Stimulated activated CD4-positive, alpha-beta T cell treated with anti-CD3 and anti-CD28 coated beads, Interleukin-15, amount 100 ng/mL, for 24 hours (primary cell): ENCODE measurements at regions not wholly inside any gene's neighbourhood (a gene's known extent, or its start where the extent isn't known, plus 50 kb on each side); places are given as distances from the start of the nearest gene placed in this dataset.

Source experiments
- DNase-seq: peaks from one replicate; pipeline ENCODE4 v3.0.0-alpha.2; 2020

DNA sequence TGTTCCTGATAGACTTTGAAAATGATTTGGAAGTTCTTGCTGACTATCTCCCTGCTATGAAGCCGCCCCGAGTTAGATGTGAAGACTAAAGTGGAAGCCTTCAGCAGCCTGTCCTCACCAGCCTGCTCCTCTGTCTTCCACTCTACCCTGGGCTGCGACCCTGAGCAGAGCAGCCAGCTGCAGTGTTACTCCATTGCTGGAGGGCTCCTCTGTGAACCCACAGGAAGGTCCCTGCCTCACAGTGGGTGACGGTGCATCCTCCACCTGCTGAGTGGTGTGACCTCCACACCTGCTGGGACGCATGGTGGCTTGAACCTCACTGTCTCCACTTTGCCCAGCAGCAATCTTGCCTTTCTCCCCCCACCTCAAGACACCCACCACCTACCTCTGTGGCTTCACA lies 116.4 kb downstream of the IRS2 start:
- no peak for DNase-seq

DNA sequence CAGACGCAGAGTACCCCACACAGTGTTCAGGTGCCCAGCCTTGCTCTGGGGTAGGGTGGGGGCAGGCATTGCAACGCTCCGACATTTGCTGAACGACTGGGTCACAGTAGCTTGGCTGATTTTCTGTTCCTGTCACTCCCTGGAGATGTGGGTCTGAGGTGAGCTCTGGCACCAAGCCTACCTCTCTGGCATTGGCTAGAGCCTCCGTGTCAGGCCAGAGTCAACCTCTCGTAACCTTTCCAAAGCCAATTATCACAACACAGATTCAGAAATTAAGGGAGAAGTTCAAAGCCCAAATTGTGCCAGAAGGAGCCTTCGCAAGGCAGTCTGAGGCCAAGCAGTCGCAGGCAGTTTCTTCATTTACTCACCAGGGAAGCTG lies 117.2 kb downstream of the IRS2 start:
- no peak for DNase-seq

DNA sequence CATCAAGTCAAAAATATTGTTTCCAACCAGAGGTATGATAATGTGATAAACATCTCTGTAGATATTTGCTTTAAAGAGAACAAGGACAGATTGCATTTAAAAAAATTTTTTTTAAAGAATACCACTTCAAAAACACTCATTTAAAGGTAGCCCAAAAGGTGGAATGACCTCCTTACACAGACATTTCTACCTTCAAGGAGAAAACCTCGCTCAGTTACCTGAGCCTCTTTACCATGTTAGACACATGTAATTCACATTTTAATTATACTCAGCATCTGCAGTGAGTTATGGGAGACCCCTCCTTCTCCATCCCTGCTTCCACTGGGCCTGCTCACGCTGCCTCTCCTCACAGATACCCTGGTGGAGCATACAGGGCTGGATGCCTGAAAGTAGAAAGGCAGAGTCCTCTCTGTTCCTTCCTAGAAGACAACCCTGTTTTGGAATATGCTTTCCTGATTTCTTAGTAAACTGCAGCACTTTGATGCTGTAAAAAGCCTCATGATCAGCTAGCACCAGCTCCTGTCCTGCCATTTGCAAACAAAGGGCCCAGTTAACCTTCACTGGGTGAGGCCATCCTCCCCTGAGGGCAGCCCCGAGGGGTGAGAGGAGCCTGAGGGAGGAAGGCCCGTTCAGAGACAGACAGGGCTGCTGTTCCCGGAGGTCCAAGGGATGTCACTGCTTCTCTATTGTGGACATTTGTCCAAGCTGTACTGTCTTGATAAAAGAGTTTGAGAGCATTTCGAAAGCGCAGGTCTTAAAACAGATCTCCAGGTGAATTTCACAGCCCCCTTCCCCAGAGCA lies 117.8 kb downstream of the IRS2 start:
- no peak for DNase-seq

DNA sequence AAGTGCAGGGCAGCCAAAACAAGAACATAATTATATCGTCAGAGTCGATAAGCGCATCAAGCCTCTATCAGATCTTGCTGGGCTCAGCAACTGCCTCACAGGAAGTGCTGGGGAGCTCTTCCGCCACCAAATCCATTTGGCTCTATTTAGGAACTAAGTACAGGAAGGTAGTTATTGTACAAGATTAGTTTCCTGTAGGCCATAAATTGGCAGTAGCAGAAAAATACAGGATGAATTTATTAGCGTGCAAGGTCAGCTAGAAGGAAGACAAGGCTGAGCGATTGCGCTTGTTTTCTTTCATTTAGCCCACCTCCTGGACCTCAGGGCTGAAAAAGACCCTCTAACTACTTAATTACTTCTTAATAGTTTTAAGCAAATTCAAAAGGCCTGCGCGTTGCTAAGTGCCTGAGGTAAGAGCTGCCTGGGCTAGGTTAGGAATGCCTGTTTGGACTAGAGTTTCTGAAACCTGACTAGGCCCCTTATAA lies 118.5 kb downstream of the IRS2 start:
- DNase-seq: no peak

DNA sequence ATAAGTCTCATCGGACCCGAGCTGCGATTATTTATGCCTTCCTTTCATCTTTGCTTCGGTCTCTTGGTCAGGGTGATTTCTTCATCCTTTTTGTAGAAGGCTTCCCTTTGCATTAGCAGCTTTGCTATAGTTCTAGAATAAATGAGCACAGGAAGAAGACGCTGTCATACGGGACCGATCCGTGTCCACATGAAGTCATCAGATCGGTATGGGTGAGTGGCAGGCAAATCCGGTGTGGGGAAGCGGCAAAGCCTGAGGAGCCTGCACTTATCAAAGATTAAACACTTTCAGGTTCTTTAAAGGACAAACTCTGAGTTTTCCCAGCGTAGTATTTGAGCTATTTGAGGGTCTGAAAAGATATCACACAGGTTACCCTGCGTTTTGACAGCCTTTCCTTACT lies 119.3 kb downstream of the IRS2 start:
- no peak for DNase-seq

DNA sequence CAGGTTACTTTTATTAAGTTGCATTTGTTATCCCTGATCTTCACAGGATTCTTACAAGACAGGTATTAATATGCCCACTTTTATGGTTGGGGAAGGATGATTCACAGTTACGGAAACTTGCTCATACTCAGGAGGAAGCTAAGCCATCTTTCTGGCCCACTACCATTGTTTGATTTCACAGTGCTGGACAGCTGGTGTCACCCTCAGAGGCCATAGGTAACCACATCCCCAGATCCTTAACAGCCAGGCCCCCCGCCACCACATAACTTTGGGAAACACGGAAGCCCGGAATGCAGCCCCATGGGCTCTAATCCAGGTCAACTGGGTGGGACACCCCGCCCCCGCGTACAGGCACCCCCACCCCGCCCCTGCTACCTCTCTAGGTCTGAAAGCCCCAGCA lies 119.7 kb downstream of the IRS2 start:
- no peak for DNase-seq

DNA sequence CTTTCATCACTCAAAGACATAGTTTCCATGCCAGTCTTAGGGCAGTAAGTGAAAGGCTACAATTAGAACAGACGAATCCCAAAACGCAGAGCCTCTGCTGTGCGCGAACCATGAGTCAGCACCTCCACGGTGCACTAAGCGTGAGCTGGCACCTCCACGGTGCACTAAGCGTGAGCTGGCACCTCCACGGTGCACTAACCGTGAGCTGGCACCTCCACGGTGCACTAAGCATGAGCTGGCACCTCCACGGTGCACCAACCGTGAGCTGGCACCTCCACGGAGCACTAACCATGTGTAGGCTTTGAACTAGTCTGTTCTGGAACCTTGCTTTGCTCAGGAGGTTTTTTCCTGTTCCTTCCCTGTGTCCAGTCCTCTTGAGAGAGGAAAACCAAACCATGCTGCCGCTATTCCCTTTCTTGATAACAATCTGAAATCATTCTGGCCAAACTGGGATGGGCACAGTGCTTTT lies 120.6 kb downstream of the IRS2 start:
- DNase-seq: no peak

DNA sequence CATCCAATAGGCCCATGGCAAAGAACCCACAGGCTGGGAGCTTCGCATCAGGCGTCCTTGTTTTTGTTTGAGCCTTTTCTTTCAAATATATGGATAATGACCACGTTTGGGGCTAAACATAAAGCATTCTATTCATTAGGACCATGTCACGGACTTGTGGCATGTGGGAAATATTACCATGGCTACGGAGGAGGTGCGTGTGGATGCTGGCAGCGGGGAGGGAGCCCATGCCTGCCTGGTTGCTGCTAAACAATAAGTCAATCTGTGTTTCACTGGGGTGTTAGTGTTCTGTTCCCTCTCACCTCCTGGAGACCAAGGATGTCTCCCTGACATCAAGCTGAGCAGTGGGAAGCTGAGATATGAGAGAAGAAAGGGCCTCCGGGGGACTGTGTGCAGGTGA lies 121.1 kb downstream of the IRS2 start:
- no peak for DNase-seq

DNA sequence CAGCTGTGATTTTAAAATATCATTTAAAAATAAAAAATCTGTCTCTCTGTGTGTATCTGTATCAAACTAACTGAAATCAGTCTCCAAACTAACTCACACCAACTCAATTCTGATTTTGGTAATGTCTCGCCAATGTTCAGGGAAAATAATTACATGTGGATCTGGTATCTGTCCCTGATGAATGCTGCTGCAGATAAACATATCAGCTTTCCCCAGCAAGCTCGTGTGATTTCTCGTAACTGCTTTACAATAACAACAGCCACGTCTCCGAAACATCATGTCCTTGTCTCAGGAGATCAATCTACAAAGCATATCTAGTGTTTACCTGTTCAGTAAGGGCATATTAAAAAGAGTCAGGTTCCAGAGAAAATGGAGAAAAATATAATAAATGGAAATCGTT lies 129.0 kb downstream of the IRS2 start:
- no peak for DNase-seq

DNA sequence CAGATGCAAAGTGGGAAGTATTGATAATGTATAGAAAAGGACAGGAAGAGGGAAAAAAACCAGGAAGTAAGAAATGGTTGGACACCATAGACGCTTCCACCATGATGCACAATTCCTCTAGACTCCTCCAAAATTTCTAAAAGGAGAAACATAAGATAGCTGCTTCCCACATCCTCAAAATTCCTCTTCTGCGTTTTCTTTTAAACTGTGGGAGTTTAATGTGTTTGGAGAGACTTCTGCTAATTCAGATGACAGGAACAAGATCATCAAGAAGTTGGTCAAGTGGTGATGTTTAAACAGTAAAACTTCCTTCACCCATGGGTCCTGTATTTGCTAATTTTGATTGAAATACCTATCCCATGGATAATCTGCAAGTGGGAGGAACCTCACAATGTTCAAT lies 130.2 kb downstream of the IRS2 start:
- DNase-seq: no peak

DNA sequence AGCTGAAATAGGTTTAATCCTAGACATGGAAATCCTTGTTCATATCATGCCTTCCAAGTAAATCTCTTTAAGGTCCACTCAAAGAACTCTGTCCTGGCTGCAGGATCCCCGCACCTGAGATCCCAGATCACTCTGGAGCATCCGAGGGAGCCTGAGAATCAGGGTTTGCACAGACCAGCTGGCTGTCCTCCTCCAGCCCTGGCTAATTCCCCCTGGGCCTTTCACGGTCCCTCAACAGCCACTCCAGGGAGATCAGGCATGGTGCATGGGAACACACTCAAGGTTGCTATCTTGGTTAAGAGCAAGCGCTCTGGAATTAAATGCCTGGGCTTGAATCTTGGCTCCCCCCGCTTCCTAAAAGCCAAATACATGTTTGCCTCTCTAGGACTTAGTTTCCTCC lies 130.8 kb downstream of the IRS2 start:
- DNase-seq: no peak

DNA sequence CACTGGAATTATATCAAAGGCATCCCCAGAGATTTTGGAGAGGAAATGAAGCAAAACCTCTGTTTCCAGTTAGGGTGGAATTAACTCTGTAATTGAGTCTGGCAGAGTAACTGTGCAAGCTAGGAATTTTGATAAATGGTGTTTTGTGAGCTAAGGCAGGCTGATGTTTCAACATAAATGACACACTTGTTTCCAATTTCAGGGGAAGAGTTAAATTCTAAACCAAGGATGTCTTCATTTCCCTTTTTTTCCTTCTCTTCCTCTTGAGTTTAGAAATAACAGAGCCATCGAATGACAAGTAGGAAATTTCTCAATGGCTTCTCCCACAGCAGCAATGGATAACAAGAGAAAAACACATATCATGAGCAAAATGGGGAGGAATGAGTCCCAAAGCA lies 131.2 kb downstream of the IRS2 start:
- DNase-seq: no peak

DNA sequence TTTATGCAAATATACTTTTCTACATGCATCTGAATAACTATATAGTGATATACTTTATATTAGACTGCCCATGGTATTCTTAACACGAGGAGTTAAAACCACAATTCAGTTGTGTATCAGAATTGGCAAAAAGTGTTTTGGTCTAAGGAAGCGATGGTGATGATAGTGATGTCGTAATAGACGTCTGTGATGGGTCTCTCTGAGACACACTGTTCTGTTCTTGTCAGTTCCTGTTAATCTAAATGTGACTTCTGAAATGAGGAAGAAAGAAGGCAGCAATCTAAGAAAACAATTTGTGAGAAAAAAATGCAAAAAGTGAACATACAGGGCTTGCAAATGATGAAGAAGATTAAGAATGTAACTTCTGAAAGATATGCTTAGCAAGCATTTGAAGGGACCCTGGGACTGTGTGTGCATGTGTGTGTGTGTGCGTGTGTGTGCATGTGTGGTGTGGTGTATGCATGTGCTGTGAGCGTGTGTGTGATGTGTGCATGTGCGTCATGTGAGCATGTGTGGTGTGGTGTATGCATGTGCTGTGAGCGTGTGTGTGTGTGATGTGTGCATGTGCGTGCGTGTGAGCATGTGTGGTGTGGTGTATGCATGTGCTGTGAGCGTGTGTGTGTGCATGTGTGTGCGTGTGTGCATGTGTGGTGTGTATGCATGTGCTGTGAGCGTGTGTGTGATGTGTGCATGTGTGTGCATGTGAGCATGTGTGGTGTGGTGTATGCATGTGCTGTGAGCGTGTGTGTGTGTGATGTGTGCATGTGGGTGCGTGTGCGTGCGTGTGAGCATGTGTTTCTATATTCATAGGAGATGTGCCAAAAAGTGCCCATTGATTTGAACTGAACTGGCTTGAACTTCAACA lies 131.8 kb downstream of the IRS2 start:
- DNase-seq: no peak

DNA sequence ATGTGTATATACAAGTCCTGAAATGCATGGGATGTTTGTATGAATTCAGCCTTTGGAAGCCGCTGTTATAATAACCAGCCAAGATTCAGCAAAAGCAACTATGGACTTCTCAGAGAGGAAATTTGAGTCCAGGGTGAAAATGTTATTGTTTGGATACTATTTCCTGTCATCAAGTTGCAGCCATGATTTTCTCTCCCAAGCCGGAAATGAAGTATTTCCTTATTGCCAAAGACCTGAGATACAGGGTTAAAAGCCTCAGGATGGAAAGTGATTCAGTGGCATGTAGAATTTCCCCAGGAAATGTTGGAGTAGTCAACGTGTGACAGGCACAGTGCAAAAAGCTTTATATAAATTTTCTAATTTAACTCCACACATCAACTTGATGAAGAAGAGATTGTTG lies 133.9 kb downstream of the IRS2 start:
- DNase-seq: no peak

DNA sequence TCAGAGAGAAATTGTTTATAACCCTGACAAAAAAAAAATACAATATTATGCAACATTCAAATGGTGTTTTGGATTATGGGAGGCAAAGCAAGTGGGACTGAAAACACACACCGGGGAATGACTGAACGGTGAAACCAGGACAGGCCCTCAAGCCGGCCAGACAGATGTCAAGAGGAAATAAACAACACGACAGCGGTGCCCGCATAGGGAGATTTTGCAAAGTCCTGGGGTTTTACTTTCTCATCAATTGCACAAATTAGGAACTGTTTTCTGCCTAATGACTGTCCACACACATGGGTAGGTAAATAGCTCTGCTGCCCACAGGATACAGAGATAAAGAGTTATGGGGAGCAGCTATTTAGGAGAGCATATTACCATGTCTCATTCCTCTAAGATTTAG lies 134.5 kb downstream of the IRS2 start:
- DNase-seq: no peak

DNA sequence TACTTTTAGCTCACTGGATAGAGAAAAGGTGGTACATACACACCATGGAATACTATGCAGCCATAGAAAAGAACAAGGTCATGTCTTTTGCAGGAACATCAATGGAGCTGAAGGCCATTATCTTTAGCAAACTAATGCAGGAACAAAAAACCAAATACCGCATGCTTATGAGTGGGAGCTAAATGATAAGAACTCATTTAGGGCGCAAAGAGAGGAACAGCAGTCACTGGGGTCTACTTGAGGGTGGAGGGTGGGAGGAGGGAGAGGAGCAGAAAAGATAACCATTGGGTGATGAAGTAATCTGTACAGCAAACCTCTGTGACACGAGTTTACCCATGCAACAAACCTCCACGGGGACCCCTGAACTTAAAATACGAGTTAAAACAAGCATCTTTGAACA lies 135.1 kb downstream of the IRS2 start:
- DNase-seq: no peak

DNA sequence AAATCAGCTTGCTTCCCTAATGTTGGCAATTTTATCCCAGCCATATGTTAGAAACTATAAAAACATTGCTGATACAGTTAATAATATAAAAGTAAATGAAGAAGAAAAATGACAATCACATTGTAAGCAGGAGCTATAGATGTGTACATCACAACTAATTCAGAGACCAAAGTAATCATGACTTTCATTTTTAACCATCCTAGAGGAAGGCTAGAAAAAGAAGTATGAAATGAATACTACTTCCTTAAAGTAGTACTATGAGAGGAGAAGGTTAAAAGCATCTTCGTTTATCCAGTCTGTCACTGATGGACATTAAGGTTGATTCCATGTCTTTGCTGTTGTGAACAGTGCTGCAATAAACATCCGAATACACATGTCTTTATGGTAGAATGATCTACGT lies 135.5 kb downstream of the IRS2 start:
- no peak for DNase-seq

DNA sequence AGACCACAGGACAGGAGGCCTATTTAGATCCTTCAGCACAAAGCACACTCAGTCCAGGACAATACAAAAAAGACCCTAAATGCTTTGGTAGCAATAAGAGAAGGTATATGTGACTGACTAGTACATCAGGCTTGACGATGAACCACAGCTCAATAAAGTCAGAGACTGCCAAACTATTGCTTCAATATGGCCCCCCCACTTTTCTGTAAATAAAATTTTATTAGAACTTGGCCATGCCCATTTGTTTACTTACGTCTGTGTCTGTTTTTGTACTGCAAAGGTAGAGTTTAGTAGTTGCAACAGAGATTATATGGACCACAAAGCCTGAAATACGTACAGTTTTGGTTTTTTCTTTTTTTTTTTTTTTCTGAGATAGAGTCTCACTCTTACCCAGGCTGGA lies 136.7 kb downstream of the IRS2 start:
- DNase-seq: no peak

DNA sequence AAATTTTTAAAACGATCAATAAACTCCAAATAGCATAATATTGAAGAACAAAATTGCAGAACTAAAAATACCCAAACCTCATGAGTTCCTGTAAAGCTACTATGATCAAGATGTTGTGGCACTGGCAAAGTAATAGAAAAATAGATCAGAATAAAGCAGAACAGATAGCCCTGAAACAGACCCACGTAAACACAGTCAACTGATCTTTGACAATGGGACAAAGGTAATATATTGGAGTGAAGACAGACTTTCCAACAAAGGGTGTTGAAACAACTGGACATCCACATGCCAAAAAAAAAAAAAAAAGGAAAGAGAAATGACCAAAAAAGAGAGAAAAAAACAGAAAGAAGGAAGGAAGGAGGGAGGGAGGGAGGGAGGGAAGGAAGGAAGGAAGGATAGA lies 138.7 kb downstream of the IRS2 start:
- DNase-seq: no peak

DNA sequence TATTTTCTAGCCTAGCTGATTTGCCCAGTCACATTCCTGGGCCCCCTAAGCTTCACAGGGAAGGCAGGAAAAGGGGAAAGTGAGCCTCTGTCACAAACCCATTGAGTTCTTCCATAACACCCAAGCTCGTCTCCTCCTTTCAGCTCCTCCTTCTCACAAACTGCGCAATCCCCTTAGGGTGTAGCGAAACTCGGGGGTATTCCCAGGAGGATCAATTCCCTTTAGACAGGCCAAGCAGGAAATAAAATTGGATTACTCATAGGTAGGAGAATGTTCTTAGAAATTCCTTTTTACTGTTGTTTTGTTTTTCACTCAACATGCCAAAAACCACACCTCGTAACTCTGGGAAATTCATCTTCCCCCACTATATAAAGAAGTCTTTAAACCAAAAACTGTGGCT lies 139.3 kb downstream of the IRS2 start:
- DNase-seq: no peak

DNA sequence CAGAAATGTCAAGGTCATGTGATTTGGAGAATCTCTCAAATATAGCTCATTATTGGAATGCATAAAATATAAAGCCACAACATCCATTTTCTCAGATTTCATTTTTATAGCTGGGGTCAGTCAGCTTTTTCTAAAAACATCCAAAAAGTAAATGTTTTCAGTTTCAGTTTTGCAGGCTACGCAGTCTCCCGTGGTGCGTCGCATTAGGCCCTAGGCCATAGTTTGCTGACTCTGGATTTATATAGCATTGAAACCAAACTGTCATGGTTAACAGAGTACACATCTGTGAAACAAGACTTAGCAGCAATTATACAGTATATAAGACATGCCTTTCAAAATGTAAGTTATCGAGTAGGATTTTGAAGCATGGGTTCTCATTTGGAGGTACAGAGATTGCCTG lies 140.0 kb downstream of the IRS2 start:
- no peak for DNase-seq

DNA sequence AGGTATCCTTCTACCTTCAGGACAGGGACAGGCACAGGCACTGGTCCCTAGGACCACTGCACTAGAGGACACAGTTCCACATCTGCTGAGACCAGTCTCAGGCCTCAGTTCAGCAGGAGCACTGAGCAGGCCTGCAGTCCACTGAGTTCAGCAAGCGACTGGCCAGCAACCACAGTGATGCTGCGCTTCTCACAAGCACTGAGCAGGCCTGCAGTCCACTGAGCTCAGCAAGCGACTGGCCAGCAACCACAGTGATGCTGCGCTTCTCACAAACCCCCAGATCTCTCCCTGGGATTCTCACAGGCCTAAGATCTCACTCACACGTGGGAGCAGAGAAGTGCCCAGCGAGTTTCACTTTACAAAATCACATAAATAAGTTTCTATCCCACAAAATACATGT lies 140.6 kb downstream of the IRS2 start:
- no peak for DNase-seq

DNA sequence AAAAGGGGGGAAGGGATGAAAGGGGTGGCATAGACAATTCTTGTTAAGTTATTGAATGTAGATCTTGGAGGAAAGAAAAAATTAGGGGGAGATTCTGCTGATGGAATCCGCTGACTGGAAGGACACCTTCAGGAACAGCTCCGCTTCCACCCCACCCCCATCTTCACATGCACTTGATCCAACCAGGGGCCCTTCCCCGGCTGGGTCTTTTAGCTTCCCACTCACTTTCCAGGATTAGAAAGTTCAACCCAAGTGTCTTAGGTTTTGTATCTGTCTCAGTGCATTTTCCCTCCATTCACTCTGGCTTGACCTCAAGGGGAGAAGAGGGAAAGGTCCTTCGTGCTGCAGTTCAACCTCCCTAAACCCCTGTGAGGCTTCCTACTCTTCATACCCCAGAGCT lies 141.4 kb downstream of the IRS2 start:
- no peak for DNase-seq

DNA sequence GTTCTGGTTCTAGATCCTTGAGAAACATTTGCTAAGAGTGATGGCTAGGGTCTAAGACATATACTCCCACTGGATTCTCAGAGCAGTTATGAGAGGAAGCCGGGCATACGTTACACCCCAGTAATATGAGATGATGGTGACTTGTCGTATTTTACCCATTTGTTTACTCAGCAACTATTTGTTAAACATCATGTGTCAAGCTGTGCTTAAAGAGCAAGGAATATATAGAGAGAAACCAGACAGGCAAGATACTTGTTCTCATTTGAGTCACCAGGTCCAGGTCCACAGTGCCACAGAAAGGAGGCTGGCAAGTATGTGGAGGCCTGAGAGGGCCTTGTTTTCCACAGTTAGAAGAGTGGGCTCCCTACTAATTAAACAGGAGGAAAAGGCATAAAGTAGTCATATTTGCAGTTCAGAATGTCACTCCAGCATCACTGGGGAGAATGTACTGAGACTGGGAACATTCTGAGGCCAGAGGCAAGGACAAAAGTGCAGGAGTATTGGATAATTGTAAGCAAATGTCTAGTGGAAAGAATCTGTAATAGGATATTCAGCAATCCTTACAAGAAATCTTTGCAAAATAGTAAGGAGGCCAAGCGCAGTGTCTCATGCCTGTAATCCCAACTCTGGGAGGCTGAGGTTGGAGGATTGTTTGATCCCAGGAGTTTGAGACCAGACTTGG lies 142.2 kb downstream of the IRS2 start:
- DNase-seq: no peak
